HT-29 (cell line): ENCODE measurements at regions not wholly inside any gene's neighbourhood (a gene's known extent, or its start where the extent isn't known, plus 50 kb on each side); places are given as distances from the start of the nearest gene placed in this dataset.
"Not testable (repeated sequence)": the region's sequence is repeated elsewhere in the genome, so short reads cannot be mapped to it uniquely, and the experiment has no call there.

Experiments used
- DNase-seq: peaks from one replicate; pipeline ENCODE4 v3.0.0-alpha.2; 2015; ENCODE audit warnings: low spot score

DNA sequence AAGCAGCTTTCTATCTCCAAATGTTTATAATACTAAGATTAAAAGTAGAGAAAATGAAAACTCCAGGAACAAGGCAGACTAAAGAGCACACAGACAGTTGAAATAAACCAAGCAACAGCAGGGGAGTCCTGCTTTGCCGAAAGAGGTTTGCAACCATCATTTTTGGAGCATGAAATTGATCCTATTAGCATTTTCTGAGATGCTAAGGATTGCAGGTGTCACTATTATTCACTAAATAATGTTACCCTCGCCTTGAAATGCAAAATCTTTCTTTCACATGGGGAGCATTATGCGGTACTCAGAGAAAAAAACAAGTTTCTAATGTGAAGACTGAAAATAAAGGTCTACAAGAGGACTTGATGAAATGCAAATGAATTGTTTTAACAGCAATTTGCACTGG, 81.7 kb upstream of the DNAJC10 start:
- DNase-seq = no peak

DNA sequence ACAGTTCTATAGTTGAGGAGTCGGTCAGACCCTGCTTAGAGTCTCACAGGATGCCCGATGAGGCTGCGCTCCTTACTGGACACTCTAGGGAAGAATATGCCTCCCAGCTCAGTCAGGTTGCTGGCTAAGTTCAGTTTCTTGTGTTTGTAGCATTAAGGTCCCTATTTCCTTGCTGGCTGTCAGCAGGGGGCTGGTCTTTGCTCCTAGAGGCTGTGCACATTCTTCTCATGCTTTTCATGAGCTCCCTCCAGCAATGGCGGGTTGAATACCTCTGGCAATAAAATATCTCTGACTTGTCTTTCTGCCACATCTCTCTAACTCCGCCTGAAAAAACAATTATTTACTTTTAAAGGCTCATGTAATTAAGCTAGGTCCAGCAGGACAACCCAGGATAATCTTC, 79.4 kb upstream of the DNAJC10 start:
- no peak for DNase-seq

GRCh38 chr2:182638667-182639066, 77.4 kb upstream of the DNAJC10 start:
- DNase-seq = no peak

DNA sequence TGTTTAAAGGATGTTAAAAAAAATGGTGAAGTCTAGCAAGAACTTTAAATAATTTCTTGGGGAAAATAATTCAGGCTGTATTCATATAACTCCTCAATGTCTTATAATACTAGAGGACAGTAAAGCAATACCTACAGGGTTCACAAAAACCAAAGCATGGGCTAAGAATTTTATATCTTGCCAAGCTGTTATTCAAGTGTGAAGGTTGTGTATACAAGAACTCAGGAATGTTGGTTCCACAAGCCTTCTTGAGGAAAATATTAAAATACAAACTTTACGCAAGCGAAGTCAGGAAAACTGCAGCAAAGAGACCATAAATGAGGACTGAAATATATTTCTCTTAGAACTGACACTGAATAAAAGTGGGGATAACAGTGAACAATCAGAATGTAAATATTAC, 76.1 kb upstream of the DNAJC10 start:
- no peak for DNase-seq

GRCh38 chr2:182642328-182642727, 73.7 kb upstream of the DNAJC10 start:
- DNase-seq = peak; percentile 60

DNA sequence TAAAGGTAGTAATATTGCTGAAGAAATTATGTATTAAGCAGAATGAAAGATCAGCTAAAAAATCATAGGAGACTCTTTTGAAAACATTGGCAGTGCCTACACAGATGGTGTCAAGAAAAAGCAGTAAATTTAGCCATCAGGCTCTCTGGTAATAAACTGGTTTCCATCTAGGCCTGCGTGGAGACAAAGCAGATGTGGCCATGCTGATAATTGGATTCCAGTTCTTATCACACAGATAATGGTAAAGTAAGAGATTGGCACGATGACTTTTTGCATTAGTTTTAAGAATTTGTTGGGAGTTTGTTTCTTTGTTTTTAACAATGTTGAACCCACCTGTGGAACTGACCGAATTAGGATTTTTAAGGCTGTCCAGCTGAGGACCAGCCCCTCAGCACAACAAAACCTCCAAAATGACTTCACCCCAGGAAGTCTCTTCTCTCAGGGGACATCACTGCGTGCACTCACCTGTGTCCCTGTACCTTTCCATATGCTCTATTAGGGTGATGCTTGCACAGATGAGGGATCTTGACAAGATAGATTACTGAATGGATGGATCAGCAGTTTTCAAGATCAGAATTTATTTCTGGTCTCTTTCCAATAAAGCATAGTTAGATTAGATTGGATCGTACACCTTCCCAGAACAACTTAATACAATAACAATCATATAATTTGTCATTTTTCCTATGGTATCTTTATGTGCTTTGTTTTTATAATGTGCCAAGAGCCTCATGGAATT, 69.1 kb upstream of the DNAJC10 start:
- no peak for DNase-seq

- DNase-seq = no peak
Measured at GRCh38 chr2:182647499-182647787, 68.6 kb upstream of the DNAJC10 start.

DNA sequence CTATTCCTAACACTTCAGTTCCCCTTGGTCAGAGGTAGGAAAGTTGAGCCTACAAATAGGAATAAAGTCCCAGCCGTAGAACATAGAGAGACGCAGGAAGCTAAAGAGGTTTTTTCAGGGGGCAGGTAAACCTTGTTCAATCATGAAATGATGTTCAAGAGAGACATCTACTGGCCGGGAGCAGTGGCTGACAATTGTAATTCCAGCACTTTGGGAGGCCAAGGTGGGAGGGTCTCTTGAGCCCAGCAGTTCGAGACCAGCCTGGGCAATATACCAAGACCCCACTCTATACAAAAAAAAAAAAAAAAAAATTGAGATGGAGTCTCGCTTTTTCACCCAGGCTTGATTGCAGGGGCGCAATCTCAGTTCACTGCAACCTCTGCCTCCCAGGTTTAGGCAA, 66.7 kb upstream of the DNAJC10 start:
- peak; percentile 36 for DNase-seq

GRCh38 chr2:182650704-182651103, 65.4 kb upstream of the DNAJC10 start:
- peak; percentile 54 for DNase-seq

DNA sequence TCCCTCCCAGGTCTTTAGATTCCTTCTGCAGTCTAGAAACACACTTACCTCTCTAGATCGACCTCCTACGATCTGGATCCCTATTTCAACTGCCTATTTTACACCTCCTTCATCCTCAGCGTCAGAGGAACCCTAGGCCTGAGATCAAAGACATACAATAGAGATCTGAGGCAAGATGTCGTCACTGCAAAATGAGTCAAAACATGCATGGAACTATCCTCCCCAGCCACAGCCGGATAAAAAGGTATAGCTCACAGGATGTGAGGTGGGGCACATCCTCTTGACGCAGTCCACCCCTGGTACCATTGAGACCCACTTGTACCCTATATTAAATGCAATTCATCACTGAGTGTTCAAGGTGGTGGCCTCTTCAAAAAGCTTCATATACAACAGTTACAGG, 63.7 kb upstream of the DNAJC10 start:
- no peak for DNase-seq

GRCh38 chr2:182655750-182656149, 60.3 kb upstream of the DNAJC10 start:
- DNase-seq = no peak

- no peak for DNase-seq
Measured at GRCh38 chr2:182664212-182664611, 51.8 kb upstream of the DNAJC10 start.

DNA sequence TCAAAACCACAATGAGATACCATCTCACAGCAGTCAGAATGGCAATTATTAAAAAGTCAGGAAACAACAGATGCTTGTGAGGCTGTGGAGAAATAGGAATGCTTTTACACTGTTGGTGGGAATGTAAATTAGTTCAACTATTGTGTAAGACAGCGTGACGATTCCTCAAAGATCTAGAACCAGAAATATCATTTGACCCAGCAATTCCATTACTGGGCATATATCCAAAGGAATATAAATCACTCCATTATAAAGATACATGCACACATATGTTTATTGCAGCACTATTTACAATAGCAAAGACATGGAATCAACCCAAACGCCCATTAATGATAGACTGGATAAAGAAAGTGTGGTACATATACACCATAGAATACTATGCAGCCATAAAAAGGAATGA, 50.6 kb upstream of the DNAJC10 start:
- not testable (repeated sequence) for DNase-seq
